ENCODE measurements at regions not wholly inside any gene's neighbourhood (a gene's known extent, or its start where the extent isn't known, plus 50 kb on each side); places are given as distances from the start of the nearest gene placed in this dataset.

DNA sequence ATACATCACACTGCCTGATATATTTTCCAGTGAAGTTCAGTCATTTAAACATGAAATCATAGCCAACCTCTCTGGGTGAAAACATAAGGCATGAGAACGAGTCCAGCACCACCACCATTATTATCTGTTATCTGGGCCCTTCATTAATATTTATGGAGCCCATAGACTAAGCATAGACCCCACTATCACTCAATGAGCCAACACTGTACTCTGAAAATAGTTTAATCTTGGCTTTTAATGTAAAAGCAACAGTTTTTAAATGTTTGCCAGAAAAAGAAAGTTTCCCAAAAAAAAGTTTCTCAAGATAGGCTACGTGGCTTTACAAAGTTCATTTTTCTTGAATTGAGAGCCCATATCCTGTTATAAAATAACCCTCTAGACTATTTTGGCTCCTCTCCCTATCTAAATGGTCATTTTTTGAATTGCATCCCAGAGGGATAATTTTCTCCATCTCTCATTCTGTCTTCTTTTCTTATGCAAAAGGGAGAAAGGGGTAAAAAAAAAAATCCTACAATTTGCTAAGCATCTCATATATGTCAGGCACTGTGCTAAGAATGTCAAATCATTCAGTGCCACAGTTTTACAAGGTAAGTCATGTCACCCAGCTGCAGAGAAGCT is 66.1 kb downstream of the FZD1 start:
- TF ChIP-seq, protein P1, sequence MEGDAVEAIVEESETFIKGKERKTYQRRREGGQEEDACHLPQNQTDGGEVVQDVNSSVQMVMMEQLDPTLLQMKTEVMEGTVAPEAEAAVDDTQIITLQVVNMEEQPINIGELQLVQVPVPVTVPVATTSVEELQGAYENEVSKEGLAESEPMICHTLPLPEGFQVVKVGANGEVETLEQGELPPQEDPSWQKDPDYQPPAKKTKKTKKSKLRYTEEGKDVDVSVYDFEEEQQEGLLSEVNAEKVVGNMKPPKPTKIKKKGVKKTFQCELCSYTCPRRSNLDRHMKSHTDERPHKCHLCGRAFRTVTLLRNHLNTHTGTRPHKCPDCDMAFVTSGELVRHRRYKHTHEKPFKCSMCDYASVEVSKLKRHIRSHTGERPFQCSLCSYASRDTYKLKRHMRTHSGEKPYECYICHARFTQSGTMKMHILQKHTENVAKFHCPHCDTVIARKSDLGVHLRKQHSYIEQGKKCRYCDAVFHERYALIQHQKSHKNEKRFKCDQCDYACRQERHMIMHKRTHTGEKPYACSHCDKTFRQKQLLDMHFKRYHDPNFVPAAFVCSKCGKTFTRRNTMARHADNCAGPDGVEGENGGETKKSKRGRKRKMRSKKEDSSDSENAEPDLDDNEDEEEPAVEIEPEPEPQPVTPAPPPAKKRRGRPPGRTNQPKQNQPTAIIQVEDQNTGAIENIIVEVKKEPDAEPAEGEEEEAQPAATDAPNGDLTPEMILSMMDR (IDR thresholded peaks at IDR 0.05): no peak
- no peak for TF ChIP-seq POLR2A (IDR thresholded peaks at IDR 0.05)
